GM12874 (cell line): ENCODE measurements at regions not wholly inside any gene's neighbourhood (a gene's known extent, or its start where the extent isn't known, plus 50 kb on each side); places are given as distances from the start of the nearest gene placed in this dataset.

Source experiments
- CTCF ChIP-seq: IDR thresholded peaks from 2 replicates; pipeline ENCODE4 v1.5.1; 2011; ENCODE audit warnings: low read depth, mild to moderate bottlenecking, control low read depth, low read length, moderate library complexity; ENCODE audit not compliant: insufficient read depth

- TF ChIP-seq CTCF, result no peak
Measured at GRCh38 chr4:67403342-67403741, 142.0 kb downstream of the CENPC start.

- TF ChIP-seq CTCF, result no peak
Measured at GRCh38 chr4:67401902-67402301, 143.4 kb downstream of the CENPC start.

GRCh38 chr4:67397931-67398330, 147.4 kb downstream of the CENPC start:
- TF ChIP-seq CTCF, result no peak

GRCh38 chr4:67397031-67397430, 148.3 kb downstream of the CENPC start:
- no peak for TF ChIP-seq CTCF

- TF ChIP-seq CTCF, result no peak
Measured at GRCh38 chr4:67396008-67396407, 149.3 kb downstream of the CENPC start.

GRCh38 chr4:67394879-67395278, 150.4 kb downstream of the CENPC start:
- TF ChIP-seq CTCF, result no peak

- TF ChIP-seq CTCF, result peak; percentile 28; the same call in 1 of the 2 replicates
Measured at GRCh38 chr4:67393699-67394281, 151.5 kb downstream of the CENPC start.
